NOMO-1 treated with DMSO at 0.1 percent for 48 hours (cell line): ENCODE measurements at regions not wholly inside any gene's neighbourhood (a gene's known extent, or its start where the extent isn't known, plus 50 kb on each side); places are given as distances from the start of the nearest gene placed in this dataset.
"Not testable (repeated sequence)": the region's sequence is repeated elsewhere in the genome, so short reads cannot be mapped to it uniquely, and the experiment has no call there.

Source experiments
- DNase-seq: peaks from one replicate; lab custom pipeline; 2025; ENCODE audit not compliant: unreplicated experiment; lab: John Stamatoyannopoulos, UW

DNA sequence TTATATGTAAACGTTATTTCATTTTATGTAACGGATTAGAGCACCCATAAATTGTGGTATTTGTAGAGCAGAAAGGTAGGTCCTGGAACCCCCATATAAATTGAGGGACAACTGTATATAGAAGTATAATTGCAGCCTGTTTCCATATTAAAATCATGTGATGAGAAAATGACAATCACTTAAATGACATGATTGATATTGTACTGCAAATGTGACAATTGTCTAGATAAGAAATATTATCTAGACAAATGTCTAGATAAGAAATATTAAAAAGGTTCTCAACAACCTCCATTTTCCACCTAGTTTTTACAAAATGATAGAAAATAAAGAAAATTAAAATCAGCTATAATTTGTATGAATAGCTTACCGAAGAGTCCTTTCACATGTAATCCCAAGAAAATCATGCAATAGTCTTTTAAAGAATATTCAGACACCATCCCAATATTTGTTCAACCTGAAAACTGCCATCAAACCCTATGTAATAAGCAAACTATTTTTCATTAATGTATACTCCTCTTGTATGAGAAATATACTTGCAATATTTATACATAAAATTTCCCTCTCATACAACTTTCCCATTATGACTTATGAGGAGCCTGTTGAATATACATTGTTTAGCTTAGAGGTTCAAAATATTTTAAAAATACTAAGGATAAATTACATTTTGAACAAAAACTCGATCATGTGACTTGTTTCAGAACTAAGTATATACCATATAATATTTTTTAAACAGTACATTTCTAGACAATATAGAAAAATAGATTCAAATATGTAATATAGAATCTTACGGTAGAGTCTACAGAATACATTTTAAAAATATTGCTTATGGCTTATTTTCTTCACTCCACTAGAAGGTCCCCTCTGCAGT, 153.2 kb downstream of the CRPPA start:
- no peak for DNase-seq

GRCh38 chr7:16266877-16267276, 154.5 kb downstream of the CRPPA start:
- DNase-seq: no peak

DNA sequence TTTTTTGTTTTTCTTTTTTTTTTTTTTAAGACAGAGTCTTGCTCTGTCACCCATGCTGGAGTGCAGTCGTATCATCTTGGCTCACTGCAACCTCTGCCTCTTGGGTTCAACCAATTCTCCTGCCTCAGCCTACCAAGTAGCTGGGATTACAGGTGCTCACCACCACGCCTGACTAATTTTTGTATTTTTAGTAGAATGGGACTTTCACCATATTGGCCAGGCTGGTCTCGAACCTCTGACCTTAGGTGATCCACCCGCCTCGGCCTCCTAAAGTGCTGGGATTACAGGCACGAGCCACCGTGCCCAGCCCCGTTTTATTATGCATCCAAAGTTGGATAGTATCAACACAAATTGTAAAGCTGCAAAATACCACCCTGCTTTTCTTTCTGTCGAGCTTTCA, 154.9 kb downstream of the CRPPA start:
- not testable (repeated sequence) for DNase-seq

DNA sequence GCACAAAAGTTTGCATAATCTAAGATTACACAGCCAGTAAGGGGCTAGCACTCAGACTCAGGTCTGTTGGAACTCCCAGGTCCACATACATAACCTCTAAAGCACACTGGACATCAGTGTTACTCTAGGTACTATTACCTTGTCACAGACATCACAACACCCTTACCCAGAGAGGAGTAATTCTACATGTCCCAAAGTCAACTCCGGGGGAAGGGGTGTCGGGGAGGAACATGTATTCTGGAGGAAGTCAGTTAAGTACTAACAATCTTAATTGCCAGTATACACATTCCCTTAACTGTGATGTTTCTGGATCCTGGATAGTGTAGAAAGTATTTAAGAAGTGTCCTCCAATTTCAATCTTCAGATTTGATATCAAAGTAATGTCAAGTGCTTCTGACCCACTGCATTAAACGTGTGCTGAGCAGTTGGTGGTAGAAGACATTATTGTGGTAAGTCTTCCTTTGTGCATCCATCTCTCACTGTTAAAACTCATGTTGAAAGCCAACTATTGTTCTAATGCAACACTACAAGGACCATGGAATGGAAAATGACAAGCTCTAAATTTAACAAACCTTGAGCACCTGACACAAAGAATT, 155.4 kb downstream of the CRPPA start:
- no peak for DNase-seq

- no peak for DNase-seq
These were observed 156.2 kb downstream of the CRPPA start for GRCh38 chr7:16264823-16265804.

GRCh38 chr7:16264036-16264819, 157.1 kb downstream of the CRPPA start:
- DNase-seq: no peak

GRCh38 chr7:16263377-16263776, 158.0 kb downstream of the CRPPA start:
- not testable (repeated sequence) for DNase-seq

GRCh38 chr7:16261654-16262053, 159.7 kb downstream of the CRPPA start:
- no peak for DNase-seq

DNA sequence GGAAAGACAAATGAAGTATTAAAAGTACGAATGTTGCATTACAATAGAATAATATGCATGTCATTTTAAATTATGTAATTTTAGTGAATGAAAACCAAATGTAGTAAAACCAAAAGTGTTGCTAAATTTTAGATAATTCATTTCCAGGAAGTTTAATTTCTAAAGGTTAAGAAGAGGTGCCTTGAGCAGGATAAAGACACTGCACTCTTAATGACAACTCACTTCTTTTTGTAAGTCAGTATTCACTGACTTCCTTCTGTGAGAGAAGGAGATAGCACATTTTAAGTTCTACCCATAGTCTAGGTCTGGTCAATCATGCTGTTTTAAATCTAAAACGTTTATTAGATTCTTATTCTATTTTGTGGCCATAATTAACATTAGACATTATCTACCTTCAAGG, 160.2 kb downstream of the CRPPA start:
- DNase-seq: no peak

DNA sequence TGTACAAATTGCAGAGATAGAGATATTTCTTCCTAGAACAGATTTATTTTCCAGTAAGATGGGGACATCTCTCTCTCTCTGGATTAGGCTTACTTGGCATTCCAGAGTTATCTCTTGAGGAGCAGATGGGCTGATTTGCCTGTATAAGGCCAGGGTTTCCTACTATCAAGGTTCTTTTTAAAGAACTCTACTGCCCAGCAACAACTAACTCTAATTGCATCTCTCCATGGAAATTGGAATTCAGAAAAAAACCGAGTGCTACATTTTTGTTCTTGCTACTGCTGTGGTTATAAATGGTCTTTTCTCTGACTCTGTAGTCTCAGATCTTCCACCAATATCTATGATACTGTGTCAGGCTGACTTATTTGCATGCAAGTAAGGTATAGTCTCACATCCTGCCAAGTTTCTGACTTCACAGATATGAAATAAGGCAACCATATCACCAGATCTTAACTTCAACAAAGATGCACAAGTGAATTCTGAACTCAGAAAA, 161.1 kb downstream of the CRPPA start:
- no peak for DNase-seq

GRCh38 chr7:16256419-16256818, 164.9 kb downstream of the CRPPA start:
- DNase-seq: not testable (repeated sequence)

DNA sequence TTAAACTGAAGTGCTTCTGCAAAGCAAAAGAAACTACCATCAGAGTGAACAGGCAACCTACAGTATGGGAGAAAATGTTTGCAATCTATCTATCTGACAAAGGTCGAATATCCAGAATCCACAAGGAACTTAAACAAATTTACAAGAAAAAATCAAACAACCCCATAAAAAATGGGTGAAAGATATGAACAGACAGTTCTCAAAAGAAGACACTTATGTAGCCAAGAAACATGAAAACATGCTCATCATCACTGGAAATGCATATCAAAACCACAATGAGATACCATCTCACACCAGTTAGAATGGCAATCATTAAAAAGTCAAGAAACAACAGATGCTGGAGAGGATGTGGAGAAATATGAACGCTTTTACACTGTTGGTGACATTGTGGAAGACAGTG, 165.4 kb downstream of the CRPPA start:
- not testable (repeated sequence) for DNase-seq

DNA sequence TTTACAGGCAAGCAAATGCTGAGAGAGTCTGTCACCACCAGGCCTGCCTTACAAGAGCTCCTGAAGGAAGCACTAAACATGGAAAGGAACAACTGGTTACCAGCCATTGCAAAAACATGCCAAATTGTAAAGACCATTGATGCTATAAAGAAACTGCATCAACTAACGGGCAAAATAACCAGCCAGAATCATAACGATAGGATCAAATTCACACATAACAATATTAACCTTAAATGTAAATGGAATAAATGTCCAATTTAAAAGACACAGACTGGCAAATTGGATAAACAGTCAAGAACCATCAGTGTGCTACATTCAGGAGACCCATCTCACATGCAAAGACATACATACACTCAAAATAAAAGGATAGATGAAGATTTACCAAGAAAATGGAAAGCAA, 170.7 kb downstream of the CRPPA start:
- not testable (repeated sequence) for DNase-seq

DNA sequence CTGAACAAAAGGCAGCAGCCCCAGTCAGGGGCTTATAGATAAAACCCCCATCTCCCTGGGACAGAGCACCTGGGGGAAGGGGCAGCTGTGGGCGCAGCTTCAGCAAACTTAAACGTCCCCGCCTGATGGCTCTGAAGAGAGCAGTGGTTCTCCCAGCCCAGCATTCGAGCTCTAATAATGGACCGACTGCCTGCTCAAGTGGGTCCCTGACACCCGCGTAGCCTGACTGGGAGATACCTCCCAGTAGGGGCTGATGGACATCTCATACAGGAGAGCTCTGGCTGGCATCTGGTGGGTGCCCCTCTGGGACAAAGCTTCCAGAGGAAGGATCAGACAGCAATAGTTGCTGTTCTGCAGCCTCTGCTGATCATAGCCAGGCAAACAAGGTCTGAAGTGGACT, 172.1 kb downstream of the CRPPA start:
- not testable (repeated sequence) for DNase-seq

- DNase-seq: not testable (repeated sequence)
These were observed 172.8 kb downstream of the CRPPA start for GRCh38 chr7:16248556-16248955.

DNA sequence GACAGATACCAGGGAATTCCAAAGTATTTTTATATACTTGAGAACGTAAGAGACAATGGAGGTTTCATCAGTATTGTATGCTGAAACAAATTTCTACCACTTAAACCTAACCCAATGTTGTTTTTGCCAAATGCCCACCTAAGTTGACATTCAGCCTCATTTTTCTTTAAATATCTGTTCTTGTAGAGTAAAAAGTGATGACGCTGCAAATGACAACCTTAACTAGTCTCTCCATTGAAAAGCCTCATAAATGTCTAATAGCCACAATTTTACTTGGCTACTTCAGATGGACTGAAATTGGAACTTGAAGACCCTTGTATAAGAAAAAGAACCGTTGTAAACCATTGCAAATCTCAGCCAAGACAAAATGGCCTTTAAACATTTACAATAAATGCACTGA, 176.9 kb downstream of the CRPPA start:
- DNase-seq: no peak

- DNase-seq: no peak
These were observed 178.4 kb downstream of the CRPPA start for GRCh38 chr7:16242920-16243319.

DNA sequence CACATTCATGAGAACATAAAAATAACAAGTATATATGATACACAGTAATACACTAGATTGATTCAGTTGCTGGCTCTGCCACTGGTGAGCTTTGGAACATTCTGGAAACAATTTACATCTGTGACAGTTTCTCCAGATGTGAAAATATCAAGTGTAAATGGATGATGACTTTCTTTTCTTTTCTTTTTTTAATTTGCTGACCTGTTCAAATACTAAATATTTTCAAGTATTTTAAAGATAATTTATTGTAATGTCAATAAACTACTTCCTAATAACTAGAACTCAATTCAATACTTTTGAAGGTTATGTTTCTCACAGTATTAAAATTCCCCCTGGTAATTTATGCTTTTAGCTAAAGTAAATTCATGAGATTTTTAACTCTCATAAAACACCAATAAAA, 180.3 kb downstream of the CRPPA start:
- no peak for DNase-seq

DNA sequence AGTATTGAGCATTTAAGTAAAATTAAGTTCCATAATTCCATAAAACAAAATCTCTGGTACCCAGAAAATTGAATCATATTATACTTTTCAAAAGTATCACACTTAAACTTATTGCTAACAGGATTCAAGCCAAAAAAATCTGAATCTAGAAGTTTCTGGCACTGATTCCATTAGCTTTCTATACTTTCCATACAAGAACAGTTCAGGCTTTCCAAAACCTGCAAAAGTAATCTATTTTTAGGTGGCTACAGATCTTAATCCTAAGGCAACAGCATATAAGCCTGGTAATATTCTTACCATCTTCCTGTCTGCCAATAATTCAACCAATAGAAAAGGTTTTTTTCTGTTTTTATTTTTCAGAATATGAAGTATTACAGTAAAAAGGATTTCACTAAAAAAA, 185.0 kb downstream of the CRPPA start:
- DNase-seq: no peak
